ENCODE measurements at regions not wholly inside any gene's neighbourhood (a gene's known extent, or its start where the extent isn't known, plus 50 kb on each side); places are given as distances from the start of the nearest gene placed in this dataset.
"Not testable (repeated sequence)": the region's sequence is repeated elsewhere in the genome, so short reads cannot be mapped to it uniquely, and the experiment has no call there.

DNA sequence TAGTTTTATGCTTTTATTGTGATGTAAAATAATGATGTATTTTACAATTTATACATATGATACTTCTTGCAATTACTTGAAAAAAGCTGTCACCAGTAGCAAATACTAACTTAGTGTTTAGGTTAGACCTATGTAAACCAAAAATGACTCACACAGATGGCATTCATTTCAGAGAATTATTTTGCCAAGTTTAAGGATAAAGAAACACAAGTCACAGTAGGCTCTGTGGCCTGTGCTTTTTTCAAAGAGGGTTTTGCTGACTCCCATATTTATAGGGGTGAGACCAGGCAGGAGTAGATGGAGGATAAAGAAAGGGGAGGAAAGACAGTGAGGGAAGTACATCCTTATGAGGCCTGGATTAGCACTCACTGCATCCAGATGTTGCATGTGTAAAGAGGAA is 356.6 kb upstream of the NPAP1 start:
- no peaks in the 10 kb centered on the region for H3K4me1 ChIP-seq
- no peak for ATAC-seq
- TF ChIP-seq POLR2AphosphoS5 (IDR thresholded peaks at IDR 0.05) = no peak
- TF ChIP-seq EP300 (IDR thresholded peaks at IDR 0.05) = no peak
- no peak for TF ChIP-seq POLR2A (IDR thresholded peaks at IDR 0.05)
- TF ChIP-seq, protein P1, sequence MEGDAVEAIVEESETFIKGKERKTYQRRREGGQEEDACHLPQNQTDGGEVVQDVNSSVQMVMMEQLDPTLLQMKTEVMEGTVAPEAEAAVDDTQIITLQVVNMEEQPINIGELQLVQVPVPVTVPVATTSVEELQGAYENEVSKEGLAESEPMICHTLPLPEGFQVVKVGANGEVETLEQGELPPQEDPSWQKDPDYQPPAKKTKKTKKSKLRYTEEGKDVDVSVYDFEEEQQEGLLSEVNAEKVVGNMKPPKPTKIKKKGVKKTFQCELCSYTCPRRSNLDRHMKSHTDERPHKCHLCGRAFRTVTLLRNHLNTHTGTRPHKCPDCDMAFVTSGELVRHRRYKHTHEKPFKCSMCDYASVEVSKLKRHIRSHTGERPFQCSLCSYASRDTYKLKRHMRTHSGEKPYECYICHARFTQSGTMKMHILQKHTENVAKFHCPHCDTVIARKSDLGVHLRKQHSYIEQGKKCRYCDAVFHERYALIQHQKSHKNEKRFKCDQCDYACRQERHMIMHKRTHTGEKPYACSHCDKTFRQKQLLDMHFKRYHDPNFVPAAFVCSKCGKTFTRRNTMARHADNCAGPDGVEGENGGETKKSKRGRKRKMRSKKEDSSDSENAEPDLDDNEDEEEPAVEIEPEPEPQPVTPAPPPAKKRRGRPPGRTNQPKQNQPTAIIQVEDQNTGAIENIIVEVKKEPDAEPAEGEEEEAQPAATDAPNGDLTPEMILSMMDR (IDR thresholded peaks at IDR 0.05) = no peak
- no peaks in the 10 kb centered on the region for H3K9me3 ChIP-seq
- H3K27ac ChIP-seq = no peak overlapping the region
- no peaks in the 10 kb centered on the region for H3K27me3 ChIP-seq
- no peak overlapping the region for H3K4me3 ChIP-seq
- H3K36me3 ChIP-seq = no peaks in the 10 kb centered on the region

DNA sequence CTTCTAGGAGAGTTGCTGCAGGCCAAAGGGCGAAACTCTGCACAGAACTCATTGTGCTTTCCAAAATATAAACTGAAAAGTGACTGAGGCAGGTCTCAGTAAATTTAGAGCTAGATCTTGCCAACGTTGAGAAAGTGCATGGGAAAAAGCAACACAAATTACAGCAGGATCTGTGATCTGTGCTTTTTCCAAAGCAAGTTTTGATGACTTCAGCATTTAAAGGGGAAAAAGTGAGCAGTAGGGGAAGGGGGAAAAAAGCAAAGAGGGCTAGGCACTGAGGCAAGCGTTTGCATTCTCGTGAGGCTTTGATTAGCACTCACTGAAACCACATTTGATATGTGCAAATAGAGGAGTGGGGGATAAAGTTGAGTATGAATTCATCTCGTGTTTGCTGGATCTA is 351.5 kb upstream of the NPAP1 start:
- H3K4me3 ChIP-seq, ATAC-seq, H3K4me1 ChIP-seq, H3K27ac ChIP-seq, H3K27me3 ChIP-seq, H3K36me3 ChIP-seq, H3K9me3 ChIP-seq: not testable (repeated sequence)
- WGBS, 2 donors (ENCODE audit: low coverage in 1 of 2) = 28 to 56% methylated on average over 2 to 3 of the region's 5 CpGs

DNA sequence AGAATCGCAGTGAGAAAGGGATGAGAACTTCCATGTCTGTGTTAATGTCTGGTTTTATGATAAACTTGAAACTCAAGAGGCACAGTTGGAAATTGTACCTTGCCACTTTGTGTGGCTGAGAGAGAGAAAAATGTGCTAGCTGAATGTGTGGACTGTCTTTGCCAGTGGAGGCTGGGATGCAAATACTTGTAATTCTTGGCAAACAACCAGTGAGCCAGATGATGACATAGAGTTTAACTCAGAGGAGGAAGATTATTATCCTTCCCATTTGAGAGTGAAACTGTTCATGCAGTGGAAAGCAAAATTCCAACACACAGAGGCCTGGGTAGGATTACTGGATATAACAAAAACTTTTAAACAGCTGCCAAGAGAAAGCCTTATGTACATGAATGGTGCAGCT is 349.1 kb upstream of the NPAP1 start:
- H3K4me1 ChIP-seq, H3K9me3 ChIP-seq, H3K36me3 ChIP-seq, H3K4me3 ChIP-seq, H3K27me3 ChIP-seq: not testable (repeated sequence)
- WGBS, 2 donors (ENCODE audit: low coverage in 1 of 2) = 27 to 40% methylated on average over 1 of the region's 1 CpG
- peak overlapping the region in 3 of 4 donors; percentile 47 to 69 (median 59) for H3K27ac ChIP-seq
- peak; percentile 88 for ATAC-seq

DNA sequence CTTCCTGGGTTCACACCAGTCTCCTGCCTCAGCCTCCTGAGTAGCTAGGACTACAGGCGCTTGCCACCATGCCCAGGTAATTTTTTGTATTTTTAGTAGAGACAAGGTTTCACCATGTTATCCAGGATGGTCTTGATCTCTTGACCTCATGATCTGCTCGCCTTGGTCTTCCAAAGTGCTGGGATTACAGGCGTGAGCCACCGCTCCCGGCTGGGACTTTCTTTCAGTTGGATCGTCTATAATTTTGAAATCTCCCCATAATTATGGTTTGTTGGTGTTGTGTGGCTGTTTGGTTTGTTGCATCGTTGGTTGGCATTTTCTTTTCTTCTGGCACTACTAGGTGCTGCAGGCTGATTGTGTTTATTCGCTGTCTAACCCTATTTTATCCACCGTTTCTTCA is 343.6 kb upstream of the NPAP1 start:
- H3K4me3 ChIP-seq, ATAC-seq, H3K27ac ChIP-seq, H3K4me1 ChIP-seq, H3K36me3 ChIP-seq, H3K27me3 ChIP-seq, H3K9me3 ChIP-seq: not testable (repeated sequence)
- WGBS, 2 donors (ENCODE audit: low coverage in 1 of 2) = 79 to 92% methylated on average over 6 to 9 of the region's 9 CpGs

DNA sequence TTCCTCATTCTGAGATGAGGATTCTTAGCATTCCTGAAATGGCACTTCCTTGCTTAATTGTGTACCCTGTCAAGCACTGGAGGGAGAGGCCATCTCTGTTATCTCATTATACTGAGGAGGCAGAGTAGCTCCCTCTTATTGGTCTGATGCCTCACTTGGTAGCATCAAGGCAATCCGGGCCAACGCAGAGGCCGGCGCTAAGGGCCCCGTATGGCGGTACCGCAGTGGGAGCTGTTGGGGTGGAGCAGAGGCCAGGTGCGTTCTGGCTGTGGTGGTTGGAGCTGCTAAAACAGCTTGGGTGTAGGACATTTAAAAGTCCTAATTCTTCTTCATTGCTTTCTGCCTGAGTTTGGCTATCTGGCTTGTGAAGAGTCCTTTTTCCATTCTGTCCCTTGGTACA is 333.7 kb upstream of the NPAP1 start:
- ATAC-seq, H3K9me3 ChIP-seq, H3K27me3 ChIP-seq, H3K27ac ChIP-seq, H3K4me3 ChIP-seq, H3K36me3 ChIP-seq, H3K4me1 ChIP-seq: not testable (repeated sequence)
- WGBS, 2 donors (ENCODE audit: low coverage in 1 of 2) = 90 to 93% methylated on average over 3 to 4 of the region's 8 CpGs

DNA sequence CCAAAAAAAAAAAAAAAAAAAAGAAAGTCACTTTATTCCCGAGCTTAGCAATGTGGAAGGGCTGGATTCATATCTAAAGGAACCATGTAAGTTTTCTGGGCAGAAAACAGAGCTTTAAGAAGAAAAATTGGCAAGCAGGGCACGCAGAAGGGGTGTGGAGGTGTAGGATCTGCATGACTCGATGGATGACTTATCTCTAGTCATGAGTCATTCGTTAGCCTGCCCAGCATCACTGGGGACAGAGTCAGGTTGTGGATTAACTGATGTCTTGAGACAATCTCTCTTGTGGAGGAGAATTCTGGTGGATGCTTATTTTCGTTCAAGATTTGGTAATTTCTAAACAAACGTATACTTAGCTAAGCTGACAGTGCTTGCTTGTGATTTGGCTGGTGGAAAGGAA is 322.8 kb upstream of the NPAP1 start:
- not testable (repeated sequence) for H3K27ac ChIP-seq, H3K4me1 ChIP-seq, H3K27me3 ChIP-seq, ATAC-seq, H3K36me3 ChIP-seq, H3K9me3 ChIP-seq, H3K4me3 ChIP-seq
- WGBS, 2 donors (ENCODE audit: low coverage in 1 of 2) = 41 to 49% methylated on average over 4 to 6 of the region's 6 CpGs

DNA sequence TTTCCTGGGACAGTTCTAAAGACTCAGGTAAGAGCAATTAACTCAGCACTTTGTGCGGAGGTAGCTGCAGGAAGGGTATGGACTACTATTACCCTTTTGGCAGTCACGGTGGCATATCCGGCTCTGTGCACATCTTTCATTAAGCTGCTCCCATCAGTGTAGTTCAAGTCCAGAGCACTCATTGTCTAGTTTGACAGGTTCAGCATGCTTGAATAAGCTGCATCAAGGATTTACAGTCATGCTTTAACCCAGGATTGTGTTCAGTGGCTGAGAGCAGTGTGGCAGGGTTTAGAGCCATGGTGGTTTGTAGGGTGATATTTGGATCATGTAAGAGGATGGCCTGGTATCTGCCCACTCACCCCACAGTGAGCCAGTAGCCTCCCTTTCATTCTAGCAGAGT is 294.5 kb upstream of the NPAP1 start:
- not testable (repeated sequence) for H3K36me3 ChIP-seq, H3K27me3 ChIP-seq, H3K4me3 ChIP-seq, H3K27ac ChIP-seq, H3K9me3 ChIP-seq, ATAC-seq, H3K4me1 ChIP-seq
- WGBS, 2 donors (ENCODE audit: low coverage in 1 of 2) = 90% methylated on average over 3 of the region's 3 CpGs; no CpG with 5 or more reads in 1 of the 2 donors

DNA sequence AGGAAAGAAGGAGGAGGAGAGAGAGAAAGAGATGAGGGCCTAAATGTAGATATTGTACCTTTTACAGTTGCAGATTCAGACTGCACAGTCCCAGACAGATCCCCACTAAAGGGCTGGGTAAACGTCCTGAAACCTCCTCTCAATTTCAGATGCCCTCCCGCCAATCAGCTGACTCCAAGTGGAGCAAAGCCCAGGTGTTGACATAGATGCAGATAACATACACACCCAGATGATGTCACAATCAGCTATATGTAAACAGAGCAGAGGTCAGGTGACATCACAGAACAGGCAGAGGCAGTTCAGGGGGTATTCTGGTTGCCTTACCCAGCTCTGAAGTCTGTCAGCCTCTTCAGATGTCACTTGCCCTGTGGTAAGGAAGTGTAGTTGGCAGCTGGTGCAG is 290.3 kb upstream of the NPAP1 start:
- H3K9me3 ChIP-seq, H3K4me3 ChIP-seq, H3K27ac ChIP-seq, H3K4me1 ChIP-seq, ATAC-seq, H3K27me3 ChIP-seq, H3K36me3 ChIP-seq: not testable (repeated sequence)
- WGBS, 2 donors (ENCODE audit: low coverage in 1 of 2) = 0 to 29% methylated on average over 1 of the region's 2 CpGs

DNA sequence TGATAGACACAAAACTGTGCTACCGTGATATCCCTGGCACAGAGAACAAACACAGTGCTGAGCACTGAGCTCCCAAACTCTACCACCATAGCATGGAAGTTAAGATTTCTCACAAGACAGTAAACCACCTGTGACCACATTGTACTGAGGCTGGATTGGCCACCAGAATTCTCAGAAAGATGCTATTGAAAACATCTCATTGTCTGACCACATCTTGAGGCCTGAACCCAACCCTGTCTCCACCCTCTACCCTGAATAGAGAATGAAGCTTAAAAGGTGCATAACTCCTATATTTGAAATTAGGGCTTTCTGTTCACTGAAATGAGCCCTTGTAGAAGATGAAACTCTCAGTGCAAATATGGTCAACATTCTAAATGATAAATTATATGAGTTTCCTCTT is 281.3 kb upstream of the NPAP1 start:
- TF ChIP-seq EP300 (IDR thresholded peaks at IDR 0.05) = no peak
- TF ChIP-seq, protein P1 (IDR thresholded peaks at IDR 0.05) = no peak
- TF ChIP-seq POLR2AphosphoS5 (IDR thresholded peaks at IDR 0.05) = no peak
- TF ChIP-seq POLR2A (IDR thresholded peaks at IDR 0.05) = no peak
- WGBS, 2 donors (ENCODE audit: low coverage in 1 of 2) = 83 to 91% methylated on average over 1 of the region's 1 CpG
- Histone ChIP-seq H3K9me3 (no peaks in the 10 kb centered on the region), H3K27ac (no peak overlapping the region), H3K4me3 (no peak overlapping the region), H3K36me3 (no peaks in the 10 kb centered on the region), H3K27me3 (no peaks in the 10 kb centered on the region), H3K4me1 (no peaks in the 10 kb centered on the region)
- ATAC-seq = no peak

DNA sequence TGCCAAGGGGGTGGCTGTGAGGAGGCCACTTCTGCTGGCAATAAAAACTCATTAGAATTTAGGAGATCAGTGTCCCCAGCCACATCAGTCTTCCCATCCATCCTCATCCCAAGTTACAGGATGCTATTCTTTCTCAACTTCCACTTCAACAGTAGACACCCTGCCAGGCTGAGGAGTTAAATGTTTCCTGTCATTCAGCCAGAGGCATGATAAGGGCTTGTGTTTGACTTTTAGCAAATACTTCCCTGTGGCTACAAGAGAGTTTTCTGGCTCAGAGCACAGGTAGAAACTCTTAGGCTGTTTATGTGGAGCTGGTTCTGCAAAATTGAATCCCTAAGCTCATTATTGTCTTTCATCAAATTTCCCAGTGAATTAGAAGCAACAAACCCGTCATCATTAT is 262.9 kb upstream of the NPAP1 start:
- H3K9me3 ChIP-seq, ATAC-seq, H3K27me3 ChIP-seq, H3K27ac ChIP-seq, H3K36me3 ChIP-seq, H3K4me3 ChIP-seq, H3K4me1 ChIP-seq: not testable (repeated sequence)
- WGBS, 2 donors (ENCODE audit: low coverage in 1 of 2) = 75% methylated on average over 1 of the region's 1 CpG; no CpG with 5 or more reads in 1 of the 2 donors

DNA sequence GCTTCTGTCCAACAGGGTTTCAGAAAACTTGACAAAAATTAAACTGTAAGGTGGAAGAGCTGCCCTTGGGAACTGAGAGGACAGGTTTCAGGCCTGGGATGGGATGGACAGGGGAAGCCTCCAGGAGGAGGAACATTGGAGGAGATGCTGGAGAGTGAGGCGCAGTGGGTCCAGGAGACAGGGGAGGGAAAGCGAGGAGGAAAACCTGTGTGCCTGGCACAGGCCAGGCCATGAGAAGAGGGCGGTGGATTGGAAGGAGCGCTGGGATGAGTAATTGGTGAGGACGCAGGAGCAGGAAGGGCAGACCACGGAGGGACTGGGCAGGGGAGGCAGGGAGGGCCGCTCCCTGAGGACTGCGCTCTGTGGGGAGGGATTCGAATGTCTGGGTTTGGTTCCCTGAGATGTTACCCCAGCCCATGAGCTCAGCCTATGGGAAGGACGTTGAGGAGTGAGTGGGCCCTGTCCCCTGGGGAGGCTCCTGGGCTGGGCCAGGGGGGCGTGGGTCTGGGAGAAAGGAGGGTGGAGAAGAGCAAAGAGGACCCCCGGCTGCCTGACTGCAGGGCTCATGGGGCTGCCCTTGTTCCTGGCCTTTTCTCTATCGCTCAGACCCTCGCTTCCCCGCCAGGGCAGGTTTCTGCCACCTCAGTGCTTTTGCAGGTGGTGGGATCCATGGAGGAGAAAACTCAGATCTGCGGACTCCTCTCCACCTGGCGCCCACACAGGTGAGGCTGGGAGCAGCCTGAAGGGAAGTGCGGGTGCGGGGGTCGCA is 249.1 kb upstream of the NPAP1 start:
- H3K27me3 ChIP-seq, H3K4me1 ChIP-seq, ATAC-seq, H3K27ac ChIP-seq, H3K9me3 ChIP-seq, H3K36me3 ChIP-seq: not testable (repeated sequence)
- 75 to 79% methylated on average over 7 to 10 of the region's 20 CpGs for WGBS, 2 donors (ENCODE audit: low coverage in 1 of 2)
- H3K4me3 ChIP-seq = peak overlapping the region in 1 of 2 donors; percentile 14

DNA sequence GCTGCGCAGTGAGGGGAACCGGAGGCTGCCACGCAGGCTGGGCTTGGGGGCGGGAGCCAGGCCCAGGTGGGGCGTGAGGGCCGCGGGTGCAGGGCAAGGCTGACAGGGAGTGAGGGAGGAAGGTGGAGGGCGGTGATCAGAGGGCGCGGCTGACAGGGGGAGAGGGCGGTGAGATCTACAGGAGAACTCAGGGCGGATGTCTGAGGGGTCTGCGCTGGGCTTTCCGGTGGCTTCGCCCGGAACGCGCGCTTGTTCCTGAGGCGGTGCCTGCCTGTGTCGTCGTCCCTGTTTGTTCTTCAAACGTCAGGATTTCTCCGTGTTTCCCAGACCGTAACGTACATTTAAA is 248.5 kb upstream of the NPAP1 start:
- 28 to 39% methylated on average over 11 to 17 of the region's 26 CpGs for WGBS, 2 donors (ENCODE audit: low coverage in 1 of 2)
- ATAC-seq, H3K36me3 ChIP-seq, H3K27me3 ChIP-seq, H3K9me3 ChIP-seq, H3K4me1 ChIP-seq, H3K27ac ChIP-seq: not testable (repeated sequence)
- H3K4me3 ChIP-seq = peak overlapping the region in 1 of 2 donors; percentile 14
